D341Med (cell line): ENCODE measurements at regions not wholly inside any gene's neighbourhood (a gene's known extent, or its start where the extent isn't known, plus 50 kb on each side); places are given as distances from the start of the nearest gene placed in this dataset.
A peak's percentile ranks its signal among the peaks of the same experiment; 100 is the strongest.

Experiments
- DNase-seq: peaks from one replicate; pipeline ENCODE4 v3.0.0; 2012; ENCODE audit warnings: low spot score

DNA sequence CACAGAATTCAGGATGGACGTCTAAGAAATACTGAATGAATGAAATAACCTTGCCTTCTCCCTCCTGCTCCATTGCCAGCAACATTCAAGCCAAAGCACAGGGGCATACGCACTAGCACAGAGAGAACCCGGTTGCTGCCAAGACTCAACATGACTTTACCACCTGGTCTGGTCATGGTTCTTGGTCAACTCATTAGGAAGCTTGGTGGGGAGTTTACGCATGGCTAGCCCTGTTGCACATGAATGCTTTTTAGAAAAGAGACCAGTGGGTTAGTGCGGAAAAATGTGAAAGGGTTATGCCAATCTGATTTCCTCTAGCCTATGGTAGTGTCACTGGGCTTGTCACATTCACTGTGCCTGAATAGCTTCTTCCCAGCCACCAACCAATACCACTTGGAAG, 187.6 kb upstream of the NEBL start:
- DNase-seq, result no peak

DNA sequence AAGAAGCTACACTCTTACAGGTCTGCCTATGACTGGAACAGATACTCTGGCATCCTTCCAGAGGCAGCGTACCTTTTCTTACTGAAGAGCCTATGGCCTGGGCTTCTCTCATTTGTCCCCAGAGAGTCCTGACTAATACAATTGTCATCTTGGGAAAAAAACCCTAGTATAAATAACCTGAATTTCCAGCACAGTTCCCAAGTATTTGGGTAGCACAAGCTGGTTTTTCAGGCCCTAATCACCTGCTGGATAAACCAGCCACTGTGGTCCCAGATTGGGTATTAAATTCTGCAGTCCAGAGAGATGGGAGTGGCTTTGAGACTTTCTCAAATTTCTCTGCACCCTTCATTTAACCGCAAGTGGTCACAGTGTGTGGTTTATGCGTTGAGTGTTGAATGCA, 186.8 kb upstream of the NEBL start:
- DNase-seq, result no peak

DNA sequence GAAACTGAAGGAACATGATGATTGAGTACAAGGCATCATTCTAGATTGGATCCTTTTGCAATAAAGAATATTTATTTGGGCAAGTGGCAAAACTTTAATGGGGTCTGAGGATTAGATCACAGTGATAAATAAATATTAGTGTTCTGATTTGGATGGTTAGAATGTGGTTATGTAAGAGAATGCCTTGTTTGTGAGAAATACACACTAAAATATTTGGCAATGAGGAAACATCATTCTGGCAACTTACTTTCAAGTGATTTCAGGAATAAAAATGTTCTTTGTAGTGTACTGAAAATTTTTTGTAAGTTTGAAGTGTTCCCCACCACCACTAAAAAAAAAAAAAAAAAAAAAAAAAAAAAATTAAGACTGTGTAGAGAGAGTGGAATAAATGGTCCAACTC, 185.1 kb upstream of the NEBL start:
- no peak for DNase-seq

DNA sequence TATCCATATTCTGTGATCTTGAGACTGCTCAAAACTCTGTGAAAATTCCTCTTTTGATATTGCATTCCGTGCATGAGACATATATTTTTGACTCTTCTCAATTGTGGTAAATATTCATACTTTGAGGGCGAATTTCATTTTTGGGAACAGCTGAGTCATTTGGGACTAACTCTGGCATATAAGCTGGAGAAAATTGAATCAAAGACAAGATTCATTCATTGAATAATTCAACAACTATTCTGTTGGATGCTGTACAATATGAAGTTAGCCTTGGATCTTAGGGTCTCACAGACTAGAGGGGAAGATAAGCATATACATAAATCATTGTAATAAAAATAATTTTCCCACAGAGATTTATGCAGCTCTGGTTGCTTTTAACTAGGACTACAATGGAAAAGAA, 183.2 kb upstream of the NEBL start:
- no peak for DNase-seq

DNA sequence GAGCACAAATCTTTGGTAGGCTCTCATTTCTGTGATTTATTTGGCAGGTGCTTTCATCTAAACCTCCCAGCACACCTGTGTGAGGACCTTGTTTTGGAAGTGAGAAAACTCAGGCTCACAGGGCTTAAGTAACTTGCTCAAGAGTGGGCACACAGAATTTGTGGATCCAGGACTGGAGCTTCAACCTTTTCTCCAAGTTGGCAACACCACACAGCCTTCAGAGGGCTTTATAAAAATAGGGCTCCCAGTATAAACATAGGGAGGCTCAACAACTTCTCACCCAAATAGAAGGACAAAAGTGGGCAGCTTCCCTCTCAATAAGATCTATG, 182.2 kb upstream of the NEBL start:
- DNase-seq, result no peak

DNA sequence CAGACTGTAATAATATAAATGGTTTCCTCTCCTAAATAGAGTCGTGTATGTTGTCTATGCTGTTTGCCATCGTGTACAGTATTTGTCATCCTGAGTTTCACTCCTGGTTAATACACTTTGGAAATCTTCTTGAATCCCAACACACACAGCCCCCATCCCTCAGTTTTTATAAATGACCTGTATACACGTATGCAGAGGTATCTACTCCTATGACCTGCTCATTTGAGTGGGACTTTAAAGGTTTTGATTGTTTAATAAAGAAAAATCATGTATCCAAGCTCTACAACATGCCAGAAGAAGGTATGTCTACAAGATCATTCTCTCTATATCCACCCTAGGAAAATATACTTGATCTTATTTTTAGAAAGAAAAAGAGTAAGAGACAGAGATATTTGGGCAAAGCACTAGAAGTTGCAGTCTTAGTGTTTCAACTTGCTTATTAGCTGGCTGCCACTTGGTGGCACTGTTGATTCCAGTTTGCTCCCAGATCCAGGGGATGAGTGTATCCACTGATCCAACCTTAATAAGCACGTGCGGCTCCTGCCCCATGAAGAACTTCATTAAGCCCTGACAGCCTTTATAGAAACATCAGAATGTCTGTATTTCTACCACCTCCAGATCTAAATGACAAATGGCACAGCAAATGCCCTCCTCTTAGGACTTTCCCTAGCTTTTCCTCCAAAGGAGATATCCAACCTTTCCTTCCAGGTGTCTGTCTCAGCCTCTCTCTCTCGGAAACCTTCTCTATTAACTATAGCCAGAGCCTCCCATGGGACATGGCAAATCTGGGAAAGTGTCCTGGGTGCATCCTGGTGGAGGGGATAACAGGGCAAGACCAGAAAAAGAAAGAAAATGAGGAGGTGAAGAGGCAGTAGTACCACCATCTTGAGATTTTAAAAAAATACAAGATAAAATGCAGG, 181.6 kb upstream of the NEBL start:
- peak; percentile 73 for DNase-seq

DNA sequence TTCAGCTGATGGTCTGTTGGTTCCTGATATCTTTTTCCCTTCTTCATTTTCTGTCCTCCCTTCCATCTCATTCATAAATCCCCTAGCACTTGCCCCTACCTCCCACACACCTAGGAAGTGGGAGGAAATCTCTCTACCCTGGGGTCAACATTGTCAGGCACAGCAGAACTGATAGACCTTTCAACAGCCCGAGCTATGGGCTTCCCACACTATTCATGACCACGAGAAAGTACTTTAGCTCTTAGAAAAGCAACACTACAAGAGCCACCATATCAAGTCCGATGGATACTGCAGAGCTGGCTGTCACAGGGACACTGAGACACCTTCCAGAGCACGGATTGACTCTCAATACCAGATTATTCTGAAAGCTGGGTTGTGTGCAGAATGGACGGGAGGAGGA, 180.6 kb upstream of the NEBL start:
- no peak for DNase-seq

DNA sequence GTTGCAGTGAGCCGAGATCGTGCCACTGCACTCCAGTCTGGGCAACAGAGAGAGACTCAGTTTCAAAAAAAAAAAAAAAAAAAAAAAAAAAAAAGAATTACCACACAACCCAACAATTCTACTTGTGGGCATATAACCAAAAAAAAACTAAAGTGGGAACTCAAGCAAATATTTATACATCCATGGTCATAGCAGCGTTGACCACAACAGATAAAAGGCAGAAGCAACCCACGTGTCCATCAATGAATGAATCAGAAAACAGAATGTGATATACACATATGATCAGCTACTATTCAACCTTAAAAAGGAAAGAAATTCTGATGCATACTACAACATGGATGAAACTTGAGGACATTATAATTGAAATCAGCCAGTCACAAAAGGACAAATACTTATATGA, 179.3 kb upstream of the NEBL start:
- DNase-seq, result no peak

DNA sequence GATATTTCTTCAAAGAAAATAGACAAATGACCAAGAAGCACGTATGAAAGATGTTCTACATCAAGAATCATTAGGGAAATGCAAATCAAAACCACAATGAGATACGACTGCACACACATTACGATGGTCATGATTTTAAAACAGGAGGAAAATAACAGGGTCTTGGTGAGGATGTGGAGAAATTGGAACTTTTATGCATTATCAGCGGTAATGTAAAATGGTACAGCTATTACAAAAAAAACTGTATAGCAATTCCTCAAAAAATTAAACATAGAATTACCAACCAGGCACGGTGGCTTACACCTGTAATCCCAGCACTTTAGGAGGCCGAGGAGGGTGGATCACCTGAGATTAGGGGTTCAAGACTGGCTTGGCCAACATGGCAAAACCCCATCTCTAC, 178.8 kb upstream of the NEBL start:
- no peak for DNase-seq

DNA sequence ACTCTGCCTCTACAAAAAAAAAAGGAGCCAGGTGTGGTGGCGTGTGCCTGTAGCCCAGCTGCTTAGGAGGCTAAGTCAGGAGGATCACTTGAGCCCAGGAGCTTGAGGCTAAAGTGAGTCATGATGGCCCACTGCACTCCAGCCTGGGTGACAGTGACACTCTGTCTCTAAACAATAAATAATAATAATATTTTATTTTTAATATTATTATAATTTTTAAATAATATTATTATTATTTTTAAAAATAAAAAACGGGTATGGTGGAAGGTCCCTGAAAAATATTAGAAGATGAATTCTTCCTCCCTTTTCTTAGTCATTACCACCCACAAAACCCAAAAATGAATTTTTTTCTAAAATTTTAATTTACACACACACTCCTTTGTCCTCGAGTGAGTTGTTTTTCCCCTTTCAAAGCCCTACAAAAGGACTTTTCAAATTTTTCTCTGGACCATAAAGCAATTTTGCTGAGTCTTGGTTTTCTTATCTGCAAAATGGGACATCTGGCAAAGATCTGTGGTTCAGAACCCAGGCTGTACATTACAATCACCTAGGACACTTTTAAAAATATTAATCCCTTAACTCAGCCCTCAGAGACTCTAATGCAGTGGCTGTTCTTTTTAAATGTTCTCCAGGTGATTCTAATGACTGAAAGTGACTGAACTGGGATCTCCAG, 174.0 kb upstream of the NEBL start:
- DNase-seq, result no peak

DNA sequence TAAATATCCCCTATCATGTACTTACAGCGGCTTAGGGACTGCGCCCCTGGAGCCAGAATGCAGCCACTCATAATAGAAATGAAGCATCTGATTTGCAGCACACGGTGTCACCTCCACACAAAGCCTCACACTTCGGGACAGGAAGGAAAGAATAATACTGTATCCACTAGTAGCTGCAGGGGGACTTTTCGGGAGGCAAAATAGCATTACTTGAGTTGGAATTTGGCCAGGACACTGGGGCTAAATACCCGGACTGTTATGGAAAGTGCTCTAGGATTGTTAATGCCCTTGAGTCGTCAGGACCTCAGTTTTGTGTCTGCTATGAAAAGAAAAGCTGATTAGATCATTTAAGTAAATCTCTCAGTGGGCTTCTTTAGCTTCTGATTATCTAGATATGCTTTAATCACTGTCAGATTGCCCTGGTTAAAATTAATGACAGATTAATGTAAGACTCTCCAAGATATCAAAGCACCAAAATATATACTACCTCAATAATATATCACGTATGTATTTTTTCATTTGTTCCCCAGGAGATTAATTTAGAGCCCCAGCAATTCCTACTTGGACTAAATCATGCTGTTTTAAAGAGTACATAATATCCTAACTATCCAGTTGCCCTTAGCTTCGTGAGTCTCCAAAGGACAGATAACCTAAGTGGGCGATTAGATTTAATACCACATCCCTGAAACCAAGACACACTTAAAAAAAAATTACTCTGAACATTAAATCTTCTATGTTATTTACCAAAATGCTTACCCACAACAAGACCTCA, 173.0 kb upstream of the NEBL start:
- DNase-seq, result peak; percentile 77

DNA sequence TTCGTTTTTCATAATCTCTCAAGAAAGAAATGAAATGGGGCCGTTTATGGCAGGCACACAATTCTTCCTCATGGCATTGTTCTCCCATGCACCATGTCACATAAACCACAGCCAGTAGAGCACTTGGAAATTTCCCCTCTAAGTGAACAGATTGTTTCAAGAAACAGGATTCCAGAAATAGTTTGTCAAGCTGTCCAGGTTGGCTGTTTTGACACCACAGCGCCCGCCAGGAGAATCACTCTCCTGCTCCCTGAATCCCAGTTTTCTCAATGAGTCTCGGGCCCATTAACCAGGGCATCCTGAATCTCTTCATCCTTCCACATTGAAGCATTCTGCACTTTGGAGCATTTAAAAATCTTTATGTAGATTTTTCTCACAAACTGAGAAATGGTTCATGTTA, 172.2 kb upstream of the NEBL start:
- DNase-seq, result no peak

DNA sequence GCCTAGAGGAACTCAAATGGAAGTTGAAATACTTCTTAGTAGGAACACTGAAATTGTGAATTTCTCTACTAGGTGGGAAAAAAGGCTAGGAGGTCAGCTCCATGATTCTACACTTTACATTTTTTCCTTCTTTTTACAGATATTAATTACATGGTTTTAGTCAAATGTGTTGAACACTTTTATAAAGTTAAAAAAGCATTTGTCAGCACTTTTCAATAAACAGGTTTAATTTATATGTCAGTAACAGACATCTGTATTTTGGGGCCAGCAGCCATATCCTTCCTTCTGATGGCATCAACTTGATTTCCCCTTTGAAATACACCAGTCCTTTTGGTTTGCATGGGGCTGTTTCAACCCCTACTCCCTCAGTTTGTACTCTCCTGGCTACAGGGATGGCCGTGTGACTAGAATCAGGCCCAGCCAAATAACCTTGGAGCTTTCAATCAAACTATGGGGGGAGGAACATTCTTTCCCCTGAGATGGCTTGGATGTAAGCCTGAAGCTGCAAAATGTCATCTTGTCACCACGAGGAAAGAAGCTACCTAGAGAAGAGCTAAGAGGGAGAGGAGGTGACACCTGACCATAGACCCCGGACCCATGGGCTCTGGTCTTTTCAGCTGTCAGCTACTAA, 171.0 kb upstream of the NEBL start:
- no peak for DNase-seq

DNA sequence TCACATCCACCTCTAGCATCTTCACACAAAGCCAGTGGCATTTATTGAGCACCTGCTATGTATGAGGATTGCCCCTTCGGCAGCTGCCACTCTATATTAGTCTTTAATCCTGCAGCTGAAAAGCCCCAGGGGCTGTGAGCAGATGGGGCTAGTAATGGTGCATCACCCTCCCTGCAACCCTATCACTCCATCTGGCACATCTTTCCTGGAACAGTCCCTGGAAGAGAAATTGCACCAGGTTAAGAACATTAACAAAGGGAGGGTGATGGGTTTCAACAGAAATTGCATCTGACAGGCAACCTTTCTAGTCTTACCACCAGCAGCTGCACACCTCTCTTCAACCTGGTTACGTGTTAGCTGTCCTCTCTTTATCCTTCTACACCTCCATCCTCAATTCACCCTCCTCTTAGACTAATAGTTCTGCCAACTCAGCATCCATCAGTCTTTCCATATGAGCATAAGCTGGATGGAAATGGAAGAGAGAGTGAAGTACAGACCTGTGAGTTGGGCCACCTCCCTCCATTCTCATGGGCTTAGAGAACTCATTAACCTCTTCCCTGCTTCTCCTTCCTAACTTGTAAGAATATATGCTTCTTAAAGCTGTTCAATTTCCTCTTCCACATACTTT, 168.6 kb upstream of the NEBL start:
- DNase-seq, result peak; percentile 75

DNA sequence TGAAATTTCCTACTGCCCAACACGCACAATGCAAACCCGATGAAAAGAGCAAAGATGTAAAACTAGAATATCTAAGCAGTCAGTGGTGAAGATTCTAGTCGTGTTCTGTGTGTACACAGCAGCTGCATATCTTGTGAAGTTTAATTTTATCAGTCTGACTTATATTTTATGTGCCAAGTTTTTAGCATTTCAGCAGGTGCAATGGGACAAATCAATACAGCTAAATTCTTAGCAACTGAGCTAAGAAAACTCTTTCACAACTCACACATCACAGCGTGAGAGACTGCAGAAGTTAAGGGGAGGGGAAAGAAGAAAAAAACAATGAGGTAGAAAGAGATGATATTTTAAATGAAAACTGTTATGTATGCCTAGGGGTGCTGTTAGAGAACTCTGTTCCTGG, 164.9 kb upstream of the NEBL start:
- no peak for DNase-seq

DNA sequence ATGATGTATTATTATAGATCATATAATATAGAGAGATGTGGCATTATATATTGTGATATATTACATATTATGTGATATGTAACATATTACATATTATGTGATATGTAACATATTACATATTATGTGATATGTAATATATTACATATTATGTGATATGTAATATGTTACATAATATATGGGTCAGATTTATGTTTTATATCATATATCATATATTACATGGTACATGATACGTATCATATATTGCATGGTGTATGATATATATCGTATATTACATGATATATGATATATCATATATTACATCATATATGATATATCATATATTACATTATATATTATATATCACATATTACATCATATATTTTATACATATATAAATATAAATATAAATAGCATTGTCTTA, 164.1 kb upstream of the NEBL start:
- no peak for DNase-seq

DNA sequence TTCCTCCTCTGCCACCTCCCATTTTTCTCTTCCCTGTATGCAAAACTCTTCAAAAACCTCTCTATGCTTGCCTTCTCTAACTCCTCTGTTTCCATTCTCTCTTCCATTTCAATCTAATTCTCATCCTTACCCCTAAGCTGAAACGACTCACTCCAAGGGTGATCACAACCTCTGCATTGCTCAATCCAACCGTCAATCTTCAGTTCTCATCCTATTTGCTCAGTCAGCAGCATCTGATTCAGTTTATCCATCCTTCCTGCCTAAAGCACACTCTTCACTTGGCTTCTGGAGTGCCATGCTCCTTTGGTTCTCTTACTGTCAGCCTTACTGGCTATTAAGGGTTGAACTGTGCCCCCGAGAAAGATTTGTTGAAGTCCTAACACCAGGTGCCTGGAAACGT, 163.5 kb upstream of the NEBL start:
- DNase-seq, result no peak

DNA sequence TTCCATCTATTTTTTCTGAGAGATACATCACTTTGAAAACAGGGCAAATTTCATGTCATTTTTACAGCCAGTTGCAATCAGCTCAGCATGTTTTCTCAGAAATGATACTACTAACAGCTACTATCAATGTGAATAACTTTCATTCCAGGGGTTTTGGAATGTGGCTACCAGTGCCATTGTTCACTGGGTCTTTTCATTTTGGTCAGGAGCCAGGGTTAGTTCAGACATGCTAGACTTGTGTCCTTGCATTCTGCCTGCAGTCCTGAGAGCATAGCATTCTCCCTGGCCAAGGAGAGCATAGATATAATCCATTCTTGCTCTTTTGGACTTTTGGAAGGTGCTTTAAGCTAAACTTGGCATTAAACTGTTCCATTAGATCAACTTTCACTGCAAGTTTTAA, 160.9 kb upstream of the NEBL start:
- no peak for DNase-seq

DNA sequence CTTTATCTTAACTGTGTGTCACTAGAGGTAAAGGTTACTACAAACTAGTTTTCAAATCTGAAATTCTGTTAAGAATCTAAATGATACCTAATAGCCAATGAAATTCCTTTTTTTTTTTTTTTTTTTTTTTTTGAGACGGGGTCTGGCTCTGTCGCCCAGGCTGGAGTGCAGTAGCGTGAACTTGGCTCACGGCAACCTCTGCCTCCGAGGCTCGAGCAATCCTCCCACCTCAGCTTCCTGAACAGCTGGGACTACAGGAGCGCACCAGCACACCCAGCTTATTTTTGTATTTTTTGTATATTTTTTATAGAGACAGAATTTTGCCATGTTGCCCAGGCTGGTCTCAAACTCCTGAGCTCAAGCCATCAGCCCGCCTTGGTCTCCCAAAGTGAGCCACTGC, 160.3 kb upstream of the NEBL start:
- no peak for DNase-seq

DNA sequence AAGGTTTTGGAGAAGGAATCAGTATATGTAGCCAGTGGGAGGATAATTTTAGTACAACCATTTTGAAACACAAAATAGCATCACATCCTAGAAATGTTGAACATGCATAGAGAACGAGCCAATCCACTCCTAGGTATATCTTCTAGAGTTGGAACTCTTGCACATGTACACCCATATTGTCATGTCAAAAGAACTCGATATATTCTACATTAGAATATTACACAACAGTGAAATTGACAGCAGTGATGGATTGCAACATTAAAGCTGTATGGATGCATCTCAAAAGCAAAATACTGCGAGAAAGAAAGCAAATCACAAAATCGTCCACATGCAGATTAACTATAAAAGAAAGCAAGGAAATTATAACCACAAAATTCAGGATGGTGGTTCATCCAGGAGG, 159.3 kb upstream of the NEBL start:
- no peak for DNase-seq

DNA sequence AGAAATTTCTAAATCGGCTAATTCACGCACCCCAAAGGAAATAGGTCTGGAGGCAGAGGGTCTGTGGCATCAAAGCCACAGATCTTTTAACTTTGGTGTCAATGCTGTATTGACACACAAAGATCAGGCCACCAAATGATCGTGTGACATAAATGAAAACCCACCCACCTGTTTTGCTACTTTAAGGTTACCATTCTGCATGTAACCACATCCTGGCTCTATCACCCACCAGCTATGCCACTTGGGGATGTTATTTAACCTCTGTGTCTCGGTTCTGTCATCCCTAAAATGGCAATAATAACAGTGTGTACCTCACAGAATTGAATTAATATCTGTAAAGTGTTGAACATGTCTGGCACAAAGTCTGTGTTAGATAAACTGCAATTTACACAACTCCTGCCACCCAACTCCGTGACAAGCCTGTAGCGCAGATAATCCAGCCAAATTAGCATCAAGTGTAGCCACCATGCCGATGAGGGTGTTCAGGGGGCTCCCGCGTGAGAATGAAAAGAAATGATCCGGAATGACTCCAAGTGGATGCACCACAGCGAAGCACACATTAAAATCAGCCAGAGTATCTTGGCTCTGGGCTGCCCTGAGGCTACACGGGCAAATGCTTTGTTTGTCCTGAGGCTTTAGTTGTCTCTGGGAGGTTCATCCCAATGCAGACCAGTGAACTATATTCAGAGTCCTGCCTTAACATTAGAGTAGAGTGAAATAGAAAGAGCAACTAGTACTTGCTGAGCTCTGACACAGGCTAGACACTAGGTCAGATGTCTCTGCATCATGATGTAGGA, 158.4 kb upstream of the NEBL start:
- DNase-seq, result no peak
